B cell (primary cell): ENCODE measurements at regions not wholly inside any gene's neighbourhood (a gene's known extent, or its start where the extent isn't known, plus 50 kb on each side); places are given as distances from the start of the nearest gene placed in this dataset.
"Not testable (repeated sequence)": the region's sequence is repeated elsewhere in the genome, so short reads cannot be mapped to it uniquely, and the experiment has no call there.

ENCODE experiments used
- ATAC-seq: fragments of 200-7000 bp; cut with Tn5 transposase; one replicate; pipeline ENCODE4 v1.10.0; 2021; ENCODE audit warnings: low read depth, mild to moderate bottlenecking, moderate number of reproducible peaks, moderate library complexity
- CTCF ChIA-PET: fragments of 350-600 bp; sonication (Branson Sonifier 250); formaldehyde crosslinking; loops from one replicate; lab custom pipeline; 2021; ENCODE audit warnings: antibody characterized with exemption, inconsistent platforms; lab: Charles Lee
- POLR2A ChIA-PET: fragments of 350-600 bp; sonication (Branson Sonifier 250); formaldehyde crosslinking; loops from one replicate; lab custom pipeline; 2021; ENCODE audit warnings: antibody characterized with exemption; lab: Charles Lee
- DNase-seq: peaks from one replicate; pipeline ENCODE4 v3.0.0; 2013
- H2AFZ ChIP-seq: 2 replicates; pipeline ENCODE4 v1.6.1; 2012; ENCODE audit warnings: mild to moderate bottlenecking, low read depth, low read length; ENCODE audit not compliant: insufficient read depth, poor library complexity, severe bottlenecking
- H3K27ac ChIP-seq, 2 donors: 1 replicate in 1 of 2; 2 replicates in 1 of 2; pipeline ENCODE4 v1.5.1; 2012 to 2013; ENCODE audit warnings: low read length in 2 of 2, mild to moderate bottlenecking in 2 of 2, moderate library complexity in 1 of 2
- H3K27me3 ChIP-seq, 4 experiments: fragments of 200-600 bp in 1 of 4; sonication (generic) in 1 of 4; replicated peaks in 1 of 4; 1 replicate in 2 of 4; 2 replicates in 2 of 4; pipeline versions ENCODE4 v1.6.1 to v1.7.0; 2013 to 2016; ENCODE audit warnings: low read length in 3 of 4, mild to moderate bottlenecking in 2 of 4, mixed read lengths in 1 of 4, moderate library complexity in 1 of 4; ENCODE audit not compliant: insufficient read depth in 4 of 4, control insufficient read depth in 3 of 4; ENCODE audit errors: control extremely low read depth in 1 of 4
- H3K36me3 ChIP-seq, 2 experiments: replicated peaks in 1 of 2; 1 replicate in 1 of 2; 2 replicates in 1 of 2; pipeline versions ENCODE4 v1.6.1 to v1.7.1; 2013; ENCODE audit warnings: low read length in 1 of 2; ENCODE audit not compliant: insufficient read depth in 2 of 2, control insufficient read depth in 1 of 2; ENCODE audit errors: control extremely low read depth in 1 of 2, extremely low read depth in 1 of 2
- H3K4me1 ChIP-seq, 2 donors: fragments of 200-600 bp in 1 of 2; sonication (generic) in 1 of 2; 1 replicate in 1 of 2; 2 replicates in 1 of 2; pipeline versions ENCODE4 v1.5.1 to v1.6.1; 2013 to 2017; ENCODE audit warnings: low read length in 2 of 2; ENCODE audit not compliant: control insufficient read depth in 2 of 2, insufficient read depth in 2 of 2
- H3K4me2 ChIP-seq: replicated peaks from 2 replicates; pipeline ENCODE3; 2012; ENCODE audit warnings: mild to moderate bottlenecking, low read depth, low read length; ENCODE audit not compliant: poor library complexity, severe bottlenecking
- H3K4me3 ChIP-seq, 5 experiments: fragments of 200-600 bp in 1 of 5; sonication (generic) in 1 of 5; 1 replicate in 3 of 5; 2 replicates in 2 of 5; pipeline versions ENCODE4 v1.5.1 to v1.7.0; 2011 to 2016; ENCODE audit warnings: low read length in 4 of 5, mild to moderate bottlenecking in 4 of 5, low read depth in 2 of 5, control low read depth in 1 of 5, moderate library complexity in 1 of 5; ENCODE audit not compliant: insufficient read depth in 1 of 5; ENCODE audit errors: control extremely low read depth in 1 of 5, extremely low read depth in 1 of 5
- H3K79me2 ChIP-seq: fragments of 200-600 bp; sonication (generic); one replicate; pipeline ENCODE4 v1.6.0; 2016; ENCODE audit warnings: low read length; ENCODE audit not compliant: control insufficient read depth, insufficient read depth
- H3K9ac ChIP-seq: fragments of 200-600 bp; sonication (generic); 2 replicates; pipeline ENCODE4 v1.6.1; 2017; ENCODE audit warnings: mild to moderate bottlenecking, low read length, moderate library complexity
- H3K9me3 ChIP-seq, 3 donors: one replicate each; pipeline versions ENCODE4 v1.6.1 to v1.7.1; 2013; ENCODE audit warnings: low read length in 2 of 3; ENCODE audit not compliant: control insufficient read depth in 2 of 3, insufficient read depth in 1 of 3; ENCODE audit errors: control extremely low read depth in 1 of 3
- H4K20me1 ChIP-seq: 2 replicates; pipeline ENCODE4 v1.6.0; 2012; ENCODE audit warnings: mild to moderate bottlenecking, low read length; ENCODE audit not compliant: insufficient read depth, control insufficient read depth, poor library complexity, severe bottlenecking
- H3K27ac Mint-ChIP-seq: one replicate; pipeline ENCODE4 v1.8.0; 2021; ENCODE audit warnings: mixed read lengths
- H3K27me3 Mint-ChIP-seq: one replicate; pipeline ENCODE4 v1.8.0; 2021; ENCODE audit warnings: mixed read lengths
- H3K4me1 Mint-ChIP-seq: one replicate; pipeline ENCODE4 v1.8.0; 2021; ENCODE audit warnings: mixed read lengths
- H3K4me3 Mint-ChIP-seq: one replicate; pipeline ENCODE4 v1.8.0; 2021; ENCODE audit warnings: mixed read lengths
- H3K9me3 Mint-ChIP-seq: one replicate; pipeline ENCODE4 v1.8.0; 2022; ENCODE audit warnings: mixed read lengths; ENCODE audit not compliant: insufficient read depth
- CTCF ChIP-seq: fragments of 200-600 bp; IDR thresholded peaks from one replicate; pipeline ENCODE4 v1.8.0; 2022; ENCODE audit warnings: antibody characterized with exemption, mild to moderate bottlenecking
- EZH2 ChIP-seq: IDR thresholded peaks from 2 replicates; pipeline ENCODE4 v1.6.1; 2012; ENCODE audit warnings: borderline replicate concordance, low read depth, mild to moderate bottlenecking, moderate library complexity, low read length; ENCODE audit not compliant: insufficient read depth, poor library complexity, severe bottlenecking
- WGBS: methylation state at CpG from one replicate; pipeline ENCODE4 v1.1.5; 2013; ENCODE audit warnings: missing lambda C conversion rate; ENCODE audit not compliant: insufficient coverage; 5-methylcytosine and 5-hydroxymethylcytosine counted together
- intact Hi-C: fragments of 100-400 bp; cut with micrococcal nuclease; formaldehyde crosslinking; loops from one replicate; pipeline ENCODE4 v1.10.0; 2022

DNA sequence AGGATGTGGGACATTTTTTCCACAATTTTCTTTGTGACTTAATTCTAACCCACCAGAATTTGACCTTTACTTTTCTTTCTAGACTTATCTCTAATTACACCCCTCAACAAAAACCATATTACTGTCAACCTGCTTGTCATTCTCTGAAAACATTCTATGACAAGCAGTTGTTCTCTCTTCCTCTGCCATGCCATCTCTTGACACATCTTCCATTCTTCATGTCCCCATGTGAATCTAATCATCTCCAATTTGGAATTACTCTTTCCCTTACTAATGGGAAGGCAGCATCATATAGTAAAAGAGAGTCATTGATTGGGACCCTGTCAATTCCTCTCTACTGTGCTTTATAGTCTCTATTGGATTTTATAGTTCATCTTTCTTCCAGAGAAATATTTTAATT lies 61.3 kb upstream of the P2RY1 start:
- no peaks in the 10 kb centered on the region for H3K4me1 Mint-ChIP-seq
- Histone ChIP-seq H3K9ac (no peak overlapping the region), H3K27me3 (no peaks in the 10 kb centered on the region), H3K79me2 (no peaks in the 10 kb centered on the region), H3K9me3 (no peaks in the 10 kb centered on the region), H3K4me1 (no peaks in the 10 kb centered on the region), H3K4me2 (no peak overlapping the region), H4K20me1 (no peaks in the 10 kb centered on the region), H3K27ac (no peak overlapping the region), H3K4me3 (no peak overlapping the region), H2AFZ (no peak overlapping the region), H3K36me3 (no peaks in the 10 kb centered on the region)
- no peak overlapping the region for H3K27ac Mint-ChIP-seq
- no peaks in the 10 kb centered on the region for H3K27me3 Mint-ChIP-seq
- ATAC-seq: no peak
- no peak for DNase-seq
- no peak for TF ChIP-seq CTCF
- no peak for TF ChIP-seq EZH2
- intact Hi-C loops: no loop called here
- CTCF ChIA-PET: no interaction called here
- H3K4me3 Mint-ChIP-seq: no peak overlapping the region
- no peaks in the 10 kb centered on the region for H3K9me3 Mint-ChIP-seq
- POLR2A ChIA-PET: no interaction called here

GRCh38 chr3:152774230-152774629 lies 60.7 kb upstream of the P2RY1 start:
- not testable (repeated sequence) for H3K79me2 ChIP-seq
- 100% methylated on average over 1 of the region's 4 CpGs for WGBS

More at GRCh38 chr3:152774230-152774629, 60.7 kb upstream of the P2RY1 start:
- H3K4me1 ChIP-seq, H3K9ac ChIP-seq, H3K4me1 Mint-ChIP-seq, ATAC-seq, DNase-seq, H3K27ac ChIP-seq, H3K36me3 ChIP-seq, H3K27me3 Mint-ChIP-seq, H3K4me3 Mint-ChIP-seq, H2AFZ ChIP-seq, H3K4me2 ChIP-seq, CTCF ChIA-PET, intact Hi-C loops, POLR2A ChIA-PET, H3K9me3 ChIP-seq, H3K27me3 ChIP-seq, H3K9me3 Mint-ChIP-seq, H3K27ac Mint-ChIP-seq, H4K20me1 ChIP-seq, H3K4me3 ChIP-seq: not testable (repeated sequence)
